ENCODE measurements at regions not wholly inside any gene's neighbourhood (a gene's known extent, or its start where the extent isn't known, plus 50 kb on each side); places are given as distances from the start of the nearest gene placed in this dataset.

- Histone ChIP-seq H3K4me2 (ENCODE audit: low read depth, low read length) (no peak overlapping the region), H3K9ac (ENCODE audit: low read length) (no peak overlapping the region), H3K4me1 (ENCODE audit: low read length) (no peaks in the 10 kb centered on the region), H3K4me3 (ENCODE audit: low read length) (no peak overlapping the region), H3K9me2 (replicated peaks; ENCODE audit: insufficient read depth, low read length) (no peaks in the 10 kb centered on the region), H3F3A (ENCODE audit: insufficient read depth, low read length) (no peaks in the 10 kb centered on the region), H3K79me2 (ENCODE audit: low read length) (no peaks in the 10 kb centered on the region), H4K20me1 (ENCODE audit: insufficient read depth, low read length) (no peaks in the 10 kb centered on the region), H3K27ac (ENCODE audit: low read length) (no peak overlapping the region), H2AFZ (ENCODE audit: low read length) (no peak overlapping the region), H3K9me3 (replicated peaks; ENCODE audit: insufficient read depth, low read length) (no peaks in the 10 kb centered on the region), H3K36me3 (replicated peaks; ENCODE audit: insufficient read depth, low read length) (no peaks in the 10 kb centered on the region), H3K27me3 (replicated peaks; ENCODE audit: insufficient read depth, low read length) (no peaks in the 10 kb centered on the region)
- TF ChIP-seq EZH2 (optimal IDR thresholded peaks at IDR 0.05; ENCODE audit: low read depth, low read length) (no peak), EZH2phosphoT487 (IDR thresholded peaks at IDR 0.05; ENCODE audit: low read length) (no peak)
- TF ChIP-seq, protein P1, sequence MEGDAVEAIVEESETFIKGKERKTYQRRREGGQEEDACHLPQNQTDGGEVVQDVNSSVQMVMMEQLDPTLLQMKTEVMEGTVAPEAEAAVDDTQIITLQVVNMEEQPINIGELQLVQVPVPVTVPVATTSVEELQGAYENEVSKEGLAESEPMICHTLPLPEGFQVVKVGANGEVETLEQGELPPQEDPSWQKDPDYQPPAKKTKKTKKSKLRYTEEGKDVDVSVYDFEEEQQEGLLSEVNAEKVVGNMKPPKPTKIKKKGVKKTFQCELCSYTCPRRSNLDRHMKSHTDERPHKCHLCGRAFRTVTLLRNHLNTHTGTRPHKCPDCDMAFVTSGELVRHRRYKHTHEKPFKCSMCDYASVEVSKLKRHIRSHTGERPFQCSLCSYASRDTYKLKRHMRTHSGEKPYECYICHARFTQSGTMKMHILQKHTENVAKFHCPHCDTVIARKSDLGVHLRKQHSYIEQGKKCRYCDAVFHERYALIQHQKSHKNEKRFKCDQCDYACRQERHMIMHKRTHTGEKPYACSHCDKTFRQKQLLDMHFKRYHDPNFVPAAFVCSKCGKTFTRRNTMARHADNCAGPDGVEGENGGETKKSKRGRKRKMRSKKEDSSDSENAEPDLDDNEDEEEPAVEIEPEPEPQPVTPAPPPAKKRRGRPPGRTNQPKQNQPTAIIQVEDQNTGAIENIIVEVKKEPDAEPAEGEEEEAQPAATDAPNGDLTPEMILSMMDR (IDR thresholded peaks at IDR 0.05; ENCODE audit: low read length) = no peak
- DNase-seq = no peak
These were observed 2043.5 kb upstream of the AGA start for GRCh38 chr4:179485781-179486180.

DNA sequence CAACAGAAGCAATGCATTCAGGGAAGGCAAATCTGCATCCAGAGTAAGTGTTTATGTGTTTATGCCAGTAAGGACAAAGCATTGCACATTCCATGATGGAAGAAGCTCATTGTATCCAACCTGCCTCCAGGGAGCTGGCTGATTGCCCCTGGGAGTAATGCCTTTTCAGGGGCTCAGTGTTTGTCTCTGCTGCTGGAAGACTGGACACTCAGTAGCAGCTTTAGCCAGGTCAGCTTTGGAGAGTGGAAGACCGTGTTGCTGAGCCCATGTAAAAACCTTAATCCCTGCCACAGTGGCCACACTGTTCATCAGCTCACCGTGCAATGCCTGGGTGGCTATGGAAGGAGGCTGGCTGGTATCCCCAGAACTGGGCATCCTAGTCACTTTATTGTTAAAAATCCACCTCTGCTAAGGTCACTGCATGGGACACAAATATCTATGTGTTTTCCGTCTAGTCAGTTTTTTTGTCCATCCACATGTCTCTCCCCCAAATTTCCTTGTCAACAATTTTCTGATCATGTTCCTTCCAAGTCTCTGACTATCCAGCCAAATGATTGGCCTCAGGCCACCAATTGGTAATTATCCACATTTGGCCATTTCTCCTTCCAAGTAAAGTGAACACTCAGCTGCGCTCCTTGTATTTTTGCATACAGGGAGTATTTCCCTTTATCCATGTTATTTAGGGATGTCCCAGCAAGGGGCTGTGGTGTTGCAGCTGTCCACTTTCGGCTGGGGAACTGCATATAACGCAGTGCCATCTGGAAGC lies 2044.5 kb upstream of the AGA start:
- Histone ChIP-seq H3K27me3 (replicated peaks; ENCODE audit: insufficient read depth, low read length) (no peaks in the 10 kb centered on the region), H2AFZ (ENCODE audit: low read length) (no peak overlapping the region), H3K4me2 (ENCODE audit: low read depth, low read length) (no peak overlapping the region), H3K36me3 (replicated peaks; ENCODE audit: insufficient read depth, low read length) (no peaks in the 10 kb centered on the region), H3F3A (ENCODE audit: insufficient read depth, low read length) (no peaks in the 10 kb centered on the region), H3K9me3 (replicated peaks; ENCODE audit: insufficient read depth, low read length) (no peaks in the 10 kb centered on the region), H3K4me1 (ENCODE audit: low read length) (no peaks in the 10 kb centered on the region), H3K9me2 (replicated peaks; ENCODE audit: insufficient read depth, low read length) (no peaks in the 10 kb centered on the region), H3K79me2 (ENCODE audit: low read length) (no peaks in the 10 kb centered on the region), H3K4me3 (ENCODE audit: low read length) (no peak overlapping the region), H3K27ac (ENCODE audit: low read length) (no peak overlapping the region), H3K9ac (ENCODE audit: low read length) (no peak overlapping the region), H4K20me1 (ENCODE audit: insufficient read depth, low read length) (no peaks in the 10 kb centered on the region)
- no peak for TF ChIP-seq EZH2phosphoT487 (IDR thresholded peaks at IDR 0.05; ENCODE audit: low read length)
- DNase-seq = no peak

- no peaks in the 10 kb centered on the region for H3K9me2 ChIP-seq (replicated peaks; ENCODE audit: insufficient read depth, low read length)
- H3K4me1 ChIP-seq (ENCODE audit: low read length) = no peaks in the 10 kb centered on the region
- no peak overlapping the region for H3K9ac ChIP-seq (ENCODE audit: low read length)
- H3K4me3 ChIP-seq (ENCODE audit: low read length) = no peak overlapping the region
- H2AFZ ChIP-seq (ENCODE audit: low read length) = no peak overlapping the region
- H3K9me3 ChIP-seq (replicated peaks; ENCODE audit: insufficient read depth, low read length) = no peaks in the 10 kb centered on the region
- no peaks in the 10 kb centered on the region for H3F3A ChIP-seq (ENCODE audit: insufficient read depth, low read length)
- no peaks in the 10 kb centered on the region for H4K20me1 ChIP-seq (ENCODE audit: insufficient read depth, low read length)
- TF ChIP-seq EZH2phosphoT487 (IDR thresholded peaks at IDR 0.05; ENCODE audit: low read length) = no peak
- TF ChIP-seq EZH2 (optimal IDR thresholded peaks at IDR 0.05; ENCODE audit: low read depth, low read length) = no peak
- H3K27ac ChIP-seq (ENCODE audit: low read length) = no peak overlapping the region
- DNase-seq = no peak
- no peaks in the 10 kb centered on the region for H3K27me3 ChIP-seq (replicated peaks; ENCODE audit: insufficient read depth, low read length)
- no peaks in the 10 kb centered on the region for H3K79me2 ChIP-seq (ENCODE audit: low read length)
- no peaks in the 10 kb centered on the region for H3K36me3 ChIP-seq (replicated peaks; ENCODE audit: insufficient read depth, low read length)
- H3K4me2 ChIP-seq (ENCODE audit: low read depth, low read length) = no peak overlapping the region
These were observed 2050.2 kb upstream of the AGA start for GRCh38 chr4:179492260-179493080.

- H3K27ac ChIP-seq (ENCODE audit: low read length) = no peak overlapping the region
- no peaks in the 10 kb centered on the region for H3K9me3 ChIP-seq (replicated peaks; ENCODE audit: insufficient read depth, low read length)
- H3K4me3 ChIP-seq (ENCODE audit: low read length) = no peak overlapping the region
- no peaks in the 10 kb centered on the region for H3K27me3 ChIP-seq (replicated peaks; ENCODE audit: insufficient read depth, low read length)
- no peak overlapping the region for H3K9ac ChIP-seq (ENCODE audit: low read length)
- no peaks in the 10 kb centered on the region for H3K79me2 ChIP-seq (ENCODE audit: low read length)
- H3K9me2 ChIP-seq (replicated peaks; ENCODE audit: insufficient read depth, low read length) = no peaks in the 10 kb centered on the region
- H3K4me1 ChIP-seq (ENCODE audit: low read length) = no peaks in the 10 kb centered on the region
- H3K4me2 ChIP-seq (ENCODE audit: low read depth, low read length) = no peak overlapping the region
- H3F3A ChIP-seq (ENCODE audit: insufficient read depth, low read length) = no peaks in the 10 kb centered on the region
- H2AFZ ChIP-seq (ENCODE audit: low read length) = no peak overlapping the region
- H4K20me1 ChIP-seq (ENCODE audit: insufficient read depth, low read length) = no peaks in the 10 kb centered on the region
- no peaks in the 10 kb centered on the region for H3K36me3 ChIP-seq (replicated peaks; ENCODE audit: insufficient read depth, low read length)
- DNase-seq = no peak
- TF ChIP-seq EZH2 (optimal IDR thresholded peaks at IDR 0.05; ENCODE audit: low read depth, low read length) (no peak), EZH2phosphoT487 (IDR thresholded peaks at IDR 0.05; ENCODE audit: low read length) (no peak)
- TF ChIP-seq, protein P1 (IDR thresholded peaks at IDR 0.05; ENCODE audit: low read length) = no peak
These were observed 2061.7 kb upstream of the AGA start for GRCh38 chr4:179503976-179504375.

Measured in MM.1S (cell line).